WTC11 (cell line): ENCODE measurements at regions not wholly inside any gene's neighbourhood (a gene's known extent, or its start where the extent isn't known, plus 50 kb on each side); places are given as distances from the start of the nearest gene placed in this dataset.
"Not testable (repeated sequence)": the region's sequence is repeated elsewhere in the genome, so short reads cannot be mapped to it uniquely, and the experiment has no call there.

ENCODE experiments used
- ATAC-seq: fragments of 200-7000 bp; cut with Tn5 transposase; 2 replicates; pipeline ENCODE4 v1.10.0; 2021; ENCODE audit warnings: mild to moderate bottlenecking, moderate library complexity
- CTCF ChIA-PET: fragments of 300-600 bp; sonication (Branson Sonifier 250); formaldehyde crosslinking; loops from one replicate; lab custom pipeline; 2021; ENCODE audit warnings: antibody characterized with exemption; lab: Charles Lee
- POLR2A ChIA-PET: fragments of 350-600 bp; sonication (Branson Sonifier 250); formaldehyde crosslinking; loops from one replicate; lab custom pipeline; 2021; ENCODE audit warnings: antibody characterized with exemption; lab: Charles Lee
- DNase-seq: peaks from one replicate; pipeline ENCODE4 v3.0.0; 2021; ENCODE audit warnings: low spot score
- H3K27ac Mint-ChIP-seq: 2 replicates; pipeline ENCODE4 v1.8.0; 2021; ENCODE audit warnings: mixed read lengths
- H3K27me3 Mint-ChIP-seq: 2 replicates; pipeline ENCODE4 v1.8.0; 2021; ENCODE audit warnings: low read depth, mild to moderate bottlenecking, moderate library complexity, mixed read lengths
- H3K36me3 Mint-ChIP-seq: 2 replicates; pipeline ENCODE4 v1.8.0; 2021; ENCODE audit warnings: mixed read lengths
- H3K4me1 Mint-ChIP-seq: 2 replicates; pipeline ENCODE4 v1.8.0; 2022; ENCODE audit warnings: mixed read lengths
- H3K4me3 Mint-ChIP-seq: 2 replicates; pipeline ENCODE4 v1.8.0; 2021; ENCODE audit warnings: mild to moderate bottlenecking, moderate library complexity, mixed read lengths
- H3K9me3 Mint-ChIP-seq: 2 replicates; pipeline ENCODE4 v1.8.0; 2021; ENCODE audit warnings: mixed read lengths
- ATF1 ChIP-seq: sonication (generic); formaldehyde crosslinking; IDR thresholded peaks from 2 replicates; pipeline ENCODE4 v1.8.1; 2023; ENCODE audit warnings: mild to moderate bottlenecking, moderate library complexity, missing genetic modification reagents
- CBFB ChIP-seq: sonication (generic); formaldehyde crosslinking; IDR thresholded peaks from 2 replicates; pipeline ENCODE4 v1.8.1; 2022; ENCODE audit warnings: mild to moderate bottlenecking, low read depth, missing genetic modification reagents
- CDX4 ChIP-seq: fragments of 250-450 bp; sonication (Bioruptor Pico); IDR thresholded peaks from 2 replicates; pipeline ENCODE4 v1.9.0; 2021; ENCODE audit warnings: moderate library complexity, mild to moderate bottlenecking, inconsistent platforms, borderline replicate concordance
- CREM ChIP-seq: sonication (generic); formaldehyde crosslinking; IDR thresholded peaks from 2 replicates; pipeline ENCODE4 v1.8.1; 2022; ENCODE audit warnings: mild to moderate bottlenecking, missing genetic modification reagents, moderate library complexity
- CTCF ChIP-seq: fragments of 200-600 bp; IDR thresholded peaks from 2 replicates; pipeline ENCODE4 v1.8.0; 2022; ENCODE audit warnings: antibody characterized with exemption
- ELF4 ChIP-seq: sonication (generic); formaldehyde crosslinking; IDR thresholded peaks from 2 replicates; pipeline ENCODE4 v1.8.1; 2022; ENCODE audit warnings: low read depth, mild to moderate bottlenecking, moderate library complexity, missing genetic modification reagents
- FOXP1 ChIP-seq: sonication (generic); formaldehyde crosslinking; IDR thresholded peaks from 2 replicates; pipeline ENCODE4 v1.8.0; 2022; ENCODE audit warnings: missing genetic modification reagents, mild to moderate bottlenecking, moderate library complexity, borderline replicate concordance
- GABPB1 ChIP-seq: sonication (generic); formaldehyde crosslinking; IDR thresholded peaks from 2 replicates; pipeline ENCODE4 v1.8.1; 2023; ENCODE audit warnings: mild to moderate bottlenecking, missing genetic modification reagents
- JUN ChIP-seq: sonication (generic); formaldehyde crosslinking; IDR thresholded peaks from 2 replicates; pipeline ENCODE4 v1.8.0; 2023; ENCODE audit warnings: mild to moderate bottlenecking, missing genetic modification reagents
- MXD4 ChIP-seq: fragments of 250-450 bp; sonication (Bioruptor Pico); IDR thresholded peaks from 2 replicates; pipeline ENCODE4 v1.8.0; 2021; ENCODE audit warnings: mild to moderate bottlenecking, moderate library complexity, borderline replicate concordance
- NR1H2 ChIP-seq: sonication (generic); formaldehyde crosslinking; IDR thresholded peaks from 2 replicates; pipeline ENCODE4 v1.9.0; 2021; ENCODE audit warnings: mild to moderate bottlenecking, moderate library complexity, missing genetic modification reagents
- NR3C1 ChIP-seq: sonication (generic); formaldehyde crosslinking; conservative IDR thresholded peaks from 2 replicates; pipeline ENCODE4 v1.8.1; 2023; ENCODE audit warnings: low read depth, mild to moderate bottlenecking, missing genetic modification reagents
- PRRX2 ChIP-seq: fragments of 250-450 bp; sonication (Bioruptor Pico); IDR thresholded peaks from 2 replicates; pipeline ENCODE4 v1.8.0; 2021; ENCODE audit warnings: mild to moderate bottlenecking
- ZNF263 ChIP-seq: sonication (generic); formaldehyde crosslinking; IDR thresholded peaks from 2 replicates; pipeline ENCODE4 v1.8.1; 2022; ENCODE audit warnings: low read depth, mild to moderate bottlenecking, moderate library complexity, missing genetic modification reagents
- ZNF416 ChIP-seq: fragments of 250-450 bp; sonication (Bioruptor Pico); IDR thresholded peaks from 2 replicates; pipeline ENCODE4 v1.9.0; 2021; ENCODE audit warnings: mild to moderate bottlenecking, inconsistent platforms
- TF ChIP-seq, protein P1 (sequence below): sonication (generic); formaldehyde crosslinking; IDR thresholded peaks from 2 replicates; pipeline ENCODE4 v1.8.0; 2022; ENCODE audit warnings: missing genetic modification reagents
- TF ChIP-seq, protein P2 (sequence below): fragments of 250-450 bp; sonication (Bioruptor Pico); IDR thresholded peaks from 2 replicates; pipeline ENCODE4 v2.1.2; 2022; ENCODE audit warnings: mild to moderate bottlenecking, moderate library complexity

GRCh38 chr14:105739331-105740102 is 213.1 kb downstream of the TMEM121 start:
- CTCF ChIA-PET = no interaction called here
- no peak for TF ChIP-seq ZNF263 (CRISPR knock-in tag)
- no peak for TF ChIP-seq GABPB1 (CRISPR knock-in tag)
- TF ChIP-seq NR3C1 (CRISPR knock-in tag) = no peak
- no peak for TF ChIP-seq CREM (CRISPR knock-in tag)
- TF ChIP-seq, protein P1, sequence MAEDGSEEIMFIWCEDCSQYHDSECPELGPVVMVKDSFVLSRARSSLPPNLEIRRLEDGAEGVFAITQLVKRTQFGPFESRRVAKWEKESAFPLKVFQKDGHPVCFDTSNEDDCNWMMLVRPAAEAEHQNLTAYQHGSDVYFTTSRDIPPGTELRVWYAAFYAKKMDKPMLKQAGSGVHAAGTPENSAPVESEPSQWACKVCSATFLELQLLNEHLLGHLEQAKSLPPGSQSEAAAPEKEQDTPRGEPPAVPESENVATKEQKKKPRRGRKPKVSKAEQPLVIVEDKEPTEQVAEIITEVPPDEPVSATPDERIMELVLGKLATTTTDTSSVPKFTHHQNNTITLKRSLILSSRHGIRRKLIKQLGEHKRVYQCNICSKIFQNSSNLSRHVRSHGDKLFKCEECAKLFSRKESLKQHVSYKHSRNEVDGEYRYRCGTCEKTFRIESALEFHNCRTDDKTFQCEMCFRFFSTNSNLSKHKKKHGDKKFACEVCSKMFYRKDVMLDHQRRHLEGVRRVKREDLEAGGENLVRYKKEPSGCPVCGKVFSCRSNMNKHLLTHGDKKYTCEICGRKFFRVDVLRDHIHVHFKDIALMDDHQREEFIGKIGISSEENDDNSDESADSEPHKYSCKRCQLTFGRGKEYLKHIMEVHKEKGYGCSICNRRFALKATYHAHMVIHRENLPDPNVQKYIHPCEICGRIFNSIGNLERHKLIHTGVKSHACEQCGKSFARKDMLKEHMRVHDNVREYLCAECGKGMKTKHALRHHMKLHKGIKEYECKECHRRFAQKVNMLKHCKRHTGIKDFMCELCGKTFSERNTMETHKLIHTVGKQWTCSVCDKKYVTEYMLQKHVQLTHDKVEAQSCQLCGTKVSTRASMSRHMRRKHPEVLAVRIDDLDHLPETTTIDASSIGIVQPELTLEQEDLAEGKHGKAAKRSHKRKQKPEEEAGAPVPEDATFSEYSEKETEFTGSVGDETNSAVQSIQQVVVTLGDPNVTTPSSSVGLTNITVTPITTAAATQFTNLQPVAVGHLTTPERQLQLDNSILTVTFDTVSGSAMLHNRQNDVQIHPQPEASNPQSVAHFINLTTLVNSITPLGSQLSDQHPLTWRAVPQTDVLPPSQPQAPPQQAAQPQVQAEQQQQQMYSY (CRISPR knock-in tag) = no peak
- no peak for TF ChIP-seq PRRX2 (CRISPR knock-in tag)
- TF ChIP-seq ATF1 = no peak
- no peak for TF ChIP-seq CTCF
- TF ChIP-seq FOXP1 (CRISPR knock-in tag) = no peak
- no peak for TF ChIP-seq JUN
- no peak for TF ChIP-seq CDX4 (CRISPR knock-in tag)
- TF ChIP-seq ELF4 = no peak
- TF ChIP-seq, protein P2, sequence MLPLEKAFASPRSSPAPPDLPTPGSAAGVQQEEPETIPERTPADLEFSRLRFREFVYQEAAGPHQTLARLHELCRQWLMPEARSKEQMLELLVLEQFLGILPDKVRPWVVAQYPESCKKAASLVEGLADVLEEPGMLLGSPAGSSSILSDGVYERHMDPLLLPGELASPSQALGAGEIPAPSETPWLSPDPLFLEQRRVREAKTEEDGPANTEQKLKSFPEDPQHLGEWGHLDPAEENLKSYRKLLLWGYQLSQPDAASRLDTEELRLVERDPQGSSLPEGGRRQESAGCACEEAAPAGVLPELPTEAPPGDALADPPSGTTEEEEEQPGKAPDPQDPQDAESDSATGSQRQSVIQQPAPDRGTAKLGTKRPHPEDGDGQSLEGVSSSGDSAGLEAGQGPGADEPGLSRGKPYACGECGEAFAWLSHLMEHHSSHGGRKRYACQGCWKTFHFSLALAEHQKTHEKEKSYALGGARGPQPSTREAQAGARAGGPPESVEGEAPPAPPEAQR (CRISPR knock-in tag) = no peak
- TF ChIP-seq CBFB (CRISPR knock-in tag) = no peak
- no peak for TF ChIP-seq MXD4
- TF ChIP-seq NR1H2 (CRISPR knock-in tag) = no peak
- no peak for TF ChIP-seq ZNF416 (CRISPR knock-in tag)
- Mint-ChIP-seq H3K36me3 (peaks cover 18% of the 10 kb centered on the region), H3K4me1 (no peaks in the 10 kb centered on the region), H3K4me3 (no peak overlapping the region), H3K9me3 (peaks cover 6% of the 10 kb centered on the region), H3K27ac (no peak overlapping the region), H3K27me3 (no peaks in the 10 kb centered on the region)
- DNase-seq (no peak), ATAC-seq (no peak)
- POLR2A ChIA-PET = no interaction called here

- CTCF ChIA-PET, ATAC-seq, H3K27ac Mint-ChIP-seq, H3K4me3 Mint-ChIP-seq, H3K4me1 Mint-ChIP-seq, DNase-seq, H3K9me3 Mint-ChIP-seq, H3K27me3 Mint-ChIP-seq, POLR2A ChIA-PET: not testable (repeated sequence)
- H3K36me3 Mint-ChIP-seq = peaks cover 18% of the 10 kb centered on the region
Measured at GRCh38 chr14:105740272-105740671, 213.9 kb downstream of the TMEM121 start.

- peaks cover 23% of the 10 kb centered on the region for H3K36me3 Mint-ChIP-seq
- H3K4me1 Mint-ChIP-seq, DNase-seq, H3K27me3 Mint-ChIP-seq, ATAC-seq, H3K27ac Mint-ChIP-seq, CTCF ChIA-PET, POLR2A ChIA-PET, H3K4me3 Mint-ChIP-seq, H3K9me3 Mint-ChIP-seq: not testable (repeated sequence)
Measured at GRCh38 chr14:105740961-105741360, 214.6 kb downstream of the TMEM121 start.

DNA sequence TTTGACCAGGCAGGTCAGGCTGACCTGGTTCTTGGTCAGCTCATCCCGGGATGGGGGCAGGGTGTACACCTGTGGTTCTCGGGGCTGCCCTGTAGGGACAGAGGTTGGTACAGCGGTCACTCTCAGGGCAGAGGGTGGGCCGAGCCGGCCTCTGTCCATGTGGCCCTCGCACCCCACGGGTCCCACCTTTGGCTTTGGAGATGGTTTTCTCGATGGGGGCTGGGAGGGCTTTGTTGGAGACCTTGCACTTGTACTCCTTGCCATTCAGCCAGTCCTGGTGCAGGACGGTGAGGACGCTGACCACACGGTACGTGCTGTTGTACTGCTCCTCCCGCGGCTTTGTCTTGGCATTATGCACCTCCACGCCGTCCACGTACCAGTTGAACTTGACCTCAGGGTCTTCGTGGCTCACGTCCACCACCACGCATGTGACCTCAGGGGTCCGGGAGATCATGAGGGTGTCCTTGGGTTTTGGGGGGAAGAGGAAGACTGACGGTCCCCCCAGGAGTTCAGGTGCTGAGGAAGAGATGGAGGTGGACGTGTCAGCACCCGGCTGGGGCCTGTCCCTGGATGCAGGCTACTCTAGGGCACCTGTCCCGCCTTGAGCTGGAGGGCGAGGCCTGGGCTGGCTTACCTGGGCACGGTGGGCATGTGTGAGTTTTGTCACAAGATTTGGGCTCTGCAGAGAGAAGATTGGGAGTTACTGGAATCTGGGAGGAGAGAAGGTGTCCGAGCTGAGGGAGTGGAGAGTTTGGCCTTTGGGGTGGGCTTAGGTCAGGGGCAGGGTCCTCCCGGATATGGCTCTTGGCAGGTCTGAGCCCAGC is 215.5 kb downstream of the TMEM121 start:
- DNase-seq, H3K9me3 Mint-ChIP-seq, ATAC-seq, POLR2A ChIA-PET, CTCF ChIA-PET, H3K4me1 Mint-ChIP-seq, H3K27me3 Mint-ChIP-seq, H3K27ac Mint-ChIP-seq, H3K4me3 Mint-ChIP-seq: not testable (repeated sequence)
- peaks cover 30% of the 10 kb centered on the region for H3K36me3 Mint-ChIP-seq
